Fibroblast of skin of abdomen (primary cell): ENCODE measurements at regions not wholly inside any gene's neighbourhood (a gene's known extent, or its start where the extent isn't known, plus 50 kb on each side); places are given as distances from the start of the nearest gene placed in this dataset.
A peak's percentile ranks its signal among the peaks of the same experiment; 100 is the strongest.
"Not testable (repeated sequence)": the region's sequence is repeated elsewhere in the genome, so short reads cannot be mapped to it uniquely, and the experiment has no call there.

Source experiments
- DNase-seq: peaks from one replicate; pipeline ENCODE4 v3.0.0-alpha.2; 2013

GRCh38 chr18:1302861-1303260 is 398.2 kb downstream of the ADCYAP1 start:
- no peak for DNase-seq

DNA sequence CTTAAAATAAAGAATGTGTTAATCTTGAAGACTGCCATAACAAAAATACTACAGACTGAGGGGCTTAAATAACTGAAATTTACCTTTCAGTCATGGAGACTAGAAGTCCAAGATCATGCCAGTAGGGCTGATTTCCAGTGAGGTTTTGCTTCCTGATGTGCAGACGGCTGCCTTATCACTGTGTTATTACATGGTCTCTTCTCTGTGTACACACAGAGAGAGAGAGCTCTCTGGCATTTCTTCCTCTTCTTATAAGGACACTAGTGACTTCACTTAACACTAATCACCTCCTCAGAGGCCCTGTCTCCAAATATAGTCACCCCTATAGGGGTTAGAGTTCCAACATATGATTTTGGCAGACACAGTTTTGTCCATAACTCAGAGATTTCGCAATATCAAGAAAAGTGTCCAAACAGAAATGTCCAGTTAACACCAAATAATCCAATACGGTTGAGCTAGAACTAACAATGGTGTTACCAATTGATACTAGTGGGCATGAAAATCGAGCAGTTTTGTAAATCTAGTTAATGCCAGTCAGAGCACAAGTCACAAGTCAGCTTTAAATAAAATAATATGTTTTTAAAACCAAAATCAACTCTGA is 399.8 kb downstream of the ADCYAP1 start:
- DNase-seq = no peak

DNA sequence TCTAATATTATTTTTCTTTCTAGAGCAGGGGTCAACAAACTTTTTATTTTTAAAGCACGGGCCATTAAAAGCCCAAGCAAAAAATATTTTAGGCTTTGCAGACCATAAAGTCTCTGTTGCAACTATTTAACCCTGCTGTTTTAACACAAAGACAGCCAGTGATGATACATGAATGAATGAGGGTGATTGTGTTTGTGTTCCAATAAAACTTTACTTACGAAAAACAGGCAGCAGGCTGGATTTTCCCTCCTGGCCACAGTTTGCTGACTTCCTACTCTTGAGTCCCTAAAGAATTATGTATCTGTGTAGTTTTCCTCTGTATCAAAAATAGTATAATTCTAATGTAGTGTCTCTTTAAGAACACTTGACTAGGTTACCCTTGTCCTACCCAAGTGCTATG is 402.0 kb downstream of the ADCYAP1 start:
- DNase-seq = no peak

DNA sequence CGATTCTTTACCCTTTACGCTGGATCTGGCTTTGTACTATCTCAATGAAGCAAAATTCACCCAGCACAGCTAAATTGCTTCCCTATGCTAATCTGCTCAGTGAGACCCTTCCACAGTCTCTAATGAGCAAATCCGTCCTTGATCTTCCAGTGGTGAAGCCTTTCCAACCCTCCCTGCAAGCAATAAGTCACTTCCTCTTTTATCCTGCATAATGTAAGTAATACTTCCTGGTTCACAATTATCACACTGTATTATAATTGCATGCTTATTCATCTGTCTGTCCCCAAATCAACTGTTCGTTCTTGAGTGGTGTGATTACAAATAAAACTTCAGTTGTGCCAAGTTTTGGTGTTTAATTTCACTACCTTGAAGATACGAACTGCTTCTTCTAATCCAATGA is 404.0 kb downstream of the ADCYAP1 start:
- DNase-seq = no peak

GRCh38 chr18:1311376-1311775 is 406.7 kb downstream of the ADCYAP1 start:
- DNase-seq = no peak

- DNase-seq = not testable (repeated sequence)
These were observed 430.7 kb downstream of the ADCYAP1 start for GRCh38 chr18:1335345-1335744.

DNA sequence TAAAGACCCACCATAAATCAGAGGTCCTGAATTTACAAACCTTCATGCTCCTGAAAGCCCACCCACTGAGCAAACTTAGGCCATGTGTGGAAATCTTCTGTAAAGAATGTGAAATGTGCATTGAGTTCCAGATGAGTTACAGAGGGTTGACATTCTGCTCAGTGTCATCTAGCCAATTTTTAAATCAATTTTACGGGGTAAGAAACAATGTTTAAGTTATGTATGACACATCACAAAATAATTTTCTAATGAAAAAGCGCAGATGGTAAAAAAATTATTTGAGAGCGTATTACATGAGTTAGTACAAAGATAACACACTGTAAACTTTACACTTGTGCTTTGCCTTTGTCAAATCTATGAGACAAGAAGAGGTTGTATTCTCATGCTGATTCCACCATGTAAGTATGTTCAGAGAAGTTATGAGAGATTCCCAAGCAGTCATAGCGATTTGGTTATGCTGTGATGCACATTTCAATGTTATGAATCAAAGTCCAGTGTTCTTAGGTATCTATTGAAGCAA is 446.3 kb downstream of the ADCYAP1 start:
- DNase-seq = peak; percentile 5

GRCh38 chr18:1353025-1353424 is 448.4 kb downstream of the ADCYAP1 start:
- DNase-seq = no peak

GRCh38 chr18:1357724-1358123 is 453.1 kb downstream of the ADCYAP1 start:
- DNase-seq = no peak

DNA sequence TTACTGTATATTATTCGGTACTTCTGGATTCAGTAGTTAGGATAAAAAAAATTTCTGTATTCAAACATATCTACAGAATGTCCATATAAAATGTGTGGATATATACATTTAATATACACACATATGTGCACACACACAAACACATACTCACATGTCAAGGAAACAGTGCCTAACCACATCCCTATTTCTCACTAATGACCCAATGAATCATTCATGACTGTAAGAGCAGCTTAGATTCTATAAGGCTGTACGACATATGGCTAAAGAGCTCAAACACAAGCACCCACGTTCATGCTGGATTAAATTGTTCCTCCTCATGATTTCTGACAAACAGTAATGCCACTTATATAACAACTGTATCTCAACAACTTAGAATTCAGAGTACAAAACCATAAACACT is 457.3 kb downstream of the ADCYAP1 start:
- DNase-seq = peak; percentile 1

GRCh38 chr18:1370552-1370951 is 465.9 kb downstream of the ADCYAP1 start:
- no peak for DNase-seq

DNA sequence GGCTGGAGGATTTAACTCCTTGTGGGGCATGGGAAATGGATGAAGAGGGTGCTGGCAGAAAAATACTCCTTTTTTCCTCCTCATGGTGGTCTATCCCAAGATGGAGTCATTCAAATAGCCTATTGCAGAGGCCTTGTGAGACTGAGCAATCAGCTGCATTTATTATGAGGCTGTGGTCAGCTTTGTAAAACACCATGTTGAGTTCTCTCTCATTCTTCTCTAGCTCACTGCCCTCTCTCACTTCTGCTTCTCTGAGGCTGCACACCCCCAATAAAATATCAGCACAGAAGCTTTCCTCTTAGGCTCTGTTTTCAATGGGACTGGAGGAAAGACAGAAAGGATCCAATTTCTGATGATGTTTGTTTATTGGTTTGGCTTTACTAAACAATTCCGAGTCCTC is 467.1 kb downstream of the ADCYAP1 start:
- DNase-seq = no peak

DNA sequence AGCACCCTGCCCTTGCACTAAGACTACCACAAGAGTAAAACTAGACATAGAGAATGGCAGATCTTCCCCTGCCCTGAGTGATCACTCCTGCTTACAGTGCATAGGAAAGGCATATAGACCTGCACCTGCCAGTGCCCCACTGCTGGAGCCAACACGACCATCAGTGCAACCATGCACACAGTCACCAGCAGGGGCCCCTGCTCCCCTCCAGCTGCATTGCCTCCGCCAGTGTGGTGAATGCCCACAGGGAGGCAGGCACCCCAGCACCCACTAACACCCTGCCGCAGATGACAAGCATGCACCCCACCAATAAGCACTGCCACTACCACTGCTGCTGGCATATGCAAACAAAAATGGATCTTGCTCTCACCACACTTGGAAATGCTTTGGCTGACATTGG is 478.8 kb downstream of the ADCYAP1 start:
- no peak for DNase-seq

DNA sequence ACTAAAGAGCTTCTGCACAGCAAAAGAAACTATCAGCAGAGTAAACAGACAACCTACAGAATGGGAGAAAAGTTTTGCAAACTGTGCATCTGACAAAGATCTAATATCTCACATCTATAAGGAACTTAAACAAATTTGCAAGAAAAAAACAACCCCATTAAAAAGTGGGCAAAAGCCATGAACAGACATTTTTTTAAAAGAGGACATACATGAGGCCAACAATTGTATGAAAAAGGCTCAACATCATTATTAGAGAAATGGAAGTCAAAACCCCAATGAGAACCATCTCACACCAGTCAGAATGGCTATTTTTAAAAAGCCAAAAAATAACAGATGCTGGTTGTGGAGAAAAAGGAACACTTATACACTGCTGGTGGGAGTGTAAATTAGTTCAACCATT is 483.8 kb downstream of the ADCYAP1 start:
- not testable (repeated sequence) for DNase-seq

GRCh38 chr18:1392046-1392445 is 487.4 kb downstream of the ADCYAP1 start:
- DNase-seq = no peak

DNA sequence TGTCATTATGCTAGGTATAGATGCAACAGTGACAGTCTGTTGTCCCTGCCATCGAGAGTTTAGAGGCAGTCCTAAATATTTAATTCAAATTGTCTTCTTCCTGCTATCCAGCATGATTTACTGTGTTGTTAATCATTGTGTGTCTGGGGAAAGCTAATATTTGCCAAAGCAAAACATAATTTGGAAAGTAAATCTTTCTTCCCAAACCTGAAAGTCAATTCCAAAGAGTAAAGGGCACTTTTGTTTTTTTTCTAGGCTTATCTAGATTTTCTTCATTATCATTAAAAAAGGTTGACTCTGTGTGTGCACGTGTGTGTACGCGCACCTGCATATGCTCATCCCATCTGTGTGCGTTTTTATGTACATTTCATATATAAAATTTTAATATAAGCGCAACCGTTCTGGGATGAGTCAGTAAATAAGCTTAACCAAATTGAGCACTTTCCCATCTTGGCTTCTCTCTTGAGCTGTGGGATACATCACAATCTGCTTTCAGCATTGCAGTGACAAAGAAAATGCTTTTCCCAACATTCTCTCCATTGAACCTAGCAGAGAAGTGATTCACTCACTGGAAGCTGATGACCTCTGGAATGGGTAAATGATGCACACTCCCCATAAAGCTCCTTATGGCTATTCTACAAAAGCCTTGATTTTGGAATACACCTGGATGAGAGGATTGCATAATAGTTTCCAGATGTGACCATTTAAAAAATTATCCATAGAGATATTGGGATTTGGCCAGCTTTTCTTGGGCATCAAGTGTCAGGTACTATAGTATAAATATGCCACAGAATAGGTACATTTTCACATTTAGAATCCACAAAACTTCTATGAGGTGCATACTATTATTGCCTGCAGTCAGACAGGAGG is 488.4 kb downstream of the ADCYAP1 start:
- no peak for DNase-seq

DNA sequence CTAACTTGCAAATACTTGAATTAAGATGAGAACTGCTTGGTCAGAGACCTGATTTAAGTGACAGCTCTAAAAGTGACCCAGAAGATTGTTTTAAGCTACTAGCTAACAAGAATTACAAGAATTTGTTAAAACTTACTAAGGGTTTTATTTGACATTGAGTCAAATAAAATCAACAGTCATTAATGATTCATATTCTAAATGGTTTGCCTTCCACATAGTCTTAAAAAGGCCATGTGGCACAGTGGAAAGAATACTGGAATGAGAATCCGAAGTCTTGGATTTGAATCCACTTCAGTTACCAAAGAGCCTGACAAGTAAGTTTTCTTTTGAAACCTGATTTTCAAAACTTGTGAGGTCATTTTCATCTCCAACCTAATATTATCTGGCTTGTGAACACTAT is 489.3 kb downstream of the ADCYAP1 start:
- DNase-seq = no peak

GRCh38 chr18:1394426-1394825 is 489.8 kb downstream of the ADCYAP1 start:
- DNase-seq = no peak

DNA sequence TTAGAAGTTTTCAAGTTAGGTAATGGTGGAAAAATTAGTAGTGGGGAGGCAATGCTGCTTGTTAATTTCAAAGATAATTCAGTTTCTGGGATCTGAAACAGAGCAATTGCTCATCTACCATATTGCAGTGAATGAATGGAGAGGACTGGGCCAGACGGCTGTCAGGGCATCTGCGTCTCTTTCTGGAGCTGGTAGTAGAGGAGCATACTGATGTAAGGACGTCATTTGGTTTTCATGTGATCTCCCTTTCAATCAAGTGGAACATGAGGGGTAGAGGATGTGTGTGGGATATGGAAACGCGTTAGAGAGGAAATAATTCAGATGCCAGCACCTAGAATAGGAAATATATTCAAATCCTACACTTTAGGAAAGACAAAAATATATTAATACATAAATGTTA is 490.3 kb downstream of the ADCYAP1 start:
- DNase-seq = no peak

GRCh38 chr18:1408376-1408775 is 503.7 kb downstream of the ADCYAP1 start:
- DNase-seq = no peak

DNA sequence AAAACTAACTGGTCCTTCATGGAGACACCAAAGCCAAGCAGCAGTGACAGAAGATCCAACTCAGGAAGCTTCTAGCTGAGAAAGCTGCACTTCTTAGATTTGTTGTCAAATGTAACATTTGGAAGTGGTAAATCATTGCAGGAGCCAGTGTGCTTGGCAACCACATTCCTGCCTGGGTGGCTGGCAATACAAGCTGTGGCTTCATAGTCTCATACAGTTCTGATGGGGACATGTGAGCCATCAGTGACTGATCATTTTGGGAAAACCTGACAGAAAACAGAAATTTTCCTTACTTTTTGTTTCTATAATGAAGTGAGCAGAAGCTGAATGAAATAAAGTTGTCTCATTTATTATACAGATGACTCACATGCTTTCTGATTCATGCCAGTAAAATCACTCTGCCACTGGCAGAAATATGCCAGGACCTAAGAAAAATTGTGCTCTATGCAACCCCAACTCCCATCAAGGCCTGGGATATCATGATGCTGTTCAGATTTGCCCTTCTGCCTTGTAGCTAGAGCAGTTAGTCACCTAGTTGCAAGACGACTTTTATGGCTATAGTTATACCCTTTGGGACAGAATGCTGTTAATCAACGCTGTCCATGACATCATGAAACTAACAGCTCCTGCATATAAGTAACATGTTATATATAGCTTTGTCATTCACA is 508.1 kb downstream of the ADCYAP1 start:
- no peak for DNase-seq

- DNase-seq = no peak
These were observed 508.6 kb downstream of the ADCYAP1 start for GRCh38 chr18:1413323-1413675.

DNA sequence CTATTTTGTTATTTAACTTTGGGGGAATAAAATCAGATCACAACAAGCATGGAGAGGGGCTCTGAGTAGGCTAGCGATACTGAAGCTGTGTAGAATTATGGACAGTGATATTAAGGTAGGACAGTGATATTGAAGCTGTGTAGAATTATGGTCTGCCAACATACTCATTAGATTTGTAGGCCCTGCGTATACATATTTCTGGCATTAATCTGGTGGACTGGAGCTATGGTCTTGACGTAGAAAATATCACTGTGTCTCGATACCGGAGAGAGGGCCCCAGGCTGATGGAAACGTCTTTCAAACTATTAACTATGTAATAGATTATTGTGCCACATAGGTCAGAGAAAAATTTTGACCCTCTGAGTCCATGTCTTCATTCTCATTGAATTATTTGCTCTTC is 511.4 kb downstream of the ADCYAP1 start:
- no peak for DNase-seq

GRCh38 chr18:1421502-1421901 is 516.8 kb downstream of the ADCYAP1 start:
- DNase-seq = no peak
